Peyer's patch (tissue), 4 donors: ENCODE measurements at regions not wholly inside any gene's neighbourhood (a gene's known extent, or its start where the extent isn't known, plus 50 kb on each side); places are given as distances from the start of the nearest gene placed in this dataset.

Experiments
- CTCF ChIP-seq, 6 experiments: fragments of 450-650 bp in 4 of 6; fragments of 200-600 bp in 2 of 6; sonication (generic) in 1 of 6; IDR thresholded peaks; one replicate each; pipeline ENCODE4 v1.5.1; 2017 to 2019; ENCODE audit warnings: antibody characterized with exemption in 6 of 6, mild to moderate bottlenecking in 3 of 6, moderate library complexity in 1 of 6
- POLR2A ChIP-seq, 2 donors: fragments of 450-650 bp; IDR thresholded peaks; one replicate each; pipeline ENCODE4 v1.5.1; 2017; ENCODE audit warnings: antibody characterized with exemption in 2 of 2, mild to moderate bottlenecking in 2 of 2, moderate library complexity in 2 of 2

GRCh38 chr1:244254467-244254866, 197.2 kb downstream of the ADSS2 start:
- TF ChIP-seq CTCF (IDR thresholded peaks at IDR 0.05) (no peak), POLR2A (IDR thresholded peaks at IDR 0.05) (no peak)
